Vagina (tissue), 2 donors: ENCODE measurements at regions not wholly inside any gene's neighbourhood (a gene's known extent, or its start where the extent isn't known, plus 50 kb on each side); places are given as distances from the start of the nearest gene placed in this dataset.

Experiments
- POLR2AphosphoS5 ChIP-seq, 2 donors: sonication (generic); formaldehyde crosslinking; IDR thresholded peaks; one replicate each; pipeline ENCODE4 v1.9.0; 2017; ENCODE audit warnings: antibody characterized with exemption in 2 of 2, mild to moderate bottlenecking in 2 of 2, low read depth in 1 of 2; ENCODE audit not compliant: insufficient read depth in 1 of 2
- TF ChIP-seq, protein P1 (sequence below), 3 experiments: fragments of 450-650 bp in 2 of 3; fragments of 200-600 bp in 1 of 3; sonication (generic) in 1 of 3; IDR thresholded peaks; one replicate each; pipeline ENCODE4 v1.5.1; 2017 to 2019; ENCODE audit warnings: antibody characterized with exemption in 3 of 3, mild to moderate bottlenecking in 2 of 3, moderate library complexity in 2 of 3

DNA sequence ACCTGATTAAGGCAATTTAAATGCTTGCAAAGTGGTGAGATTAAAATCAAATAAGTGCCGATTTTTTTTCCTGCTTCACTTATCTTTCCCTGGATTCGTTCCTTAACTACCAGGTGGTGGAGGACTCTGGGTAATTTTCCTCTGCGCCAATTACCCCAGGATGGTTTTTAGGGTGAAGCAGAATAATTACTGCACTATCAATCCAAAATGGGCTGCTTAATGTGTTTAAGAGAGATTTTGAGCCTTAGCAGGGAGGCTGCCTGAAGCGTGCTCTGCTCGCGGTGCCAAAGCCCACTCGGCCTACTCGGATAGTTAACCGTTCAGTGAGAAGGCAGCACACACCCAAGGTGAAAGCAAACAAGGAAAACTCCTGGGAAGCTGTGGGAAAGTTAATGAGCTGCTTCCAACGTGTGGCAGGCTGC lies 274.9 kb upstream of the LMO3 start:
- TF ChIP-seq, protein P1, sequence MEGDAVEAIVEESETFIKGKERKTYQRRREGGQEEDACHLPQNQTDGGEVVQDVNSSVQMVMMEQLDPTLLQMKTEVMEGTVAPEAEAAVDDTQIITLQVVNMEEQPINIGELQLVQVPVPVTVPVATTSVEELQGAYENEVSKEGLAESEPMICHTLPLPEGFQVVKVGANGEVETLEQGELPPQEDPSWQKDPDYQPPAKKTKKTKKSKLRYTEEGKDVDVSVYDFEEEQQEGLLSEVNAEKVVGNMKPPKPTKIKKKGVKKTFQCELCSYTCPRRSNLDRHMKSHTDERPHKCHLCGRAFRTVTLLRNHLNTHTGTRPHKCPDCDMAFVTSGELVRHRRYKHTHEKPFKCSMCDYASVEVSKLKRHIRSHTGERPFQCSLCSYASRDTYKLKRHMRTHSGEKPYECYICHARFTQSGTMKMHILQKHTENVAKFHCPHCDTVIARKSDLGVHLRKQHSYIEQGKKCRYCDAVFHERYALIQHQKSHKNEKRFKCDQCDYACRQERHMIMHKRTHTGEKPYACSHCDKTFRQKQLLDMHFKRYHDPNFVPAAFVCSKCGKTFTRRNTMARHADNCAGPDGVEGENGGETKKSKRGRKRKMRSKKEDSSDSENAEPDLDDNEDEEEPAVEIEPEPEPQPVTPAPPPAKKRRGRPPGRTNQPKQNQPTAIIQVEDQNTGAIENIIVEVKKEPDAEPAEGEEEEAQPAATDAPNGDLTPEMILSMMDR (IDR thresholded peaks at IDR 0.05) = no peak
- no peak for TF ChIP-seq POLR2AphosphoS5 (IDR thresholded peaks at IDR 0.05; ENCODE audit: insufficient read depth in 1 of 2, low read depth in 1 of 2)
